CD4-positive, alpha-beta T cell (primary cell): ENCODE measurements at regions not wholly inside any gene's neighbourhood (a gene's known extent, or its start where the extent isn't known, plus 50 kb on each side); places are given as distances from the start of the nearest gene placed in this dataset.

ENCODE experiments used
- ATAC-seq: fragments of 200-7000 bp; cut with Tn5 transposase; one replicate; pipeline ENCODE4 v1.10.0; 2022; ENCODE audit warnings: mild to moderate bottlenecking; ENCODE audit not compliant: poor library complexity
- CTCF ChIA-PET: fragments of 350-600 bp; sonication (Branson Sonifier 250); formaldehyde crosslinking; loops from one replicate; lab custom pipeline; 2021; ENCODE audit warnings: antibody characterized with exemption, inconsistent platforms; lab: Charles Lee
- POLR2A ChIA-PET: fragments of 350-600 bp; sonication (Branson Sonifier 250); formaldehyde crosslinking; loops from one replicate; lab custom pipeline; 2021; ENCODE audit warnings: antibody characterized with exemption, inconsistent platforms; lab: Charles Lee
- DNase-seq, 14 experiments: peaks; one replicate each; pipeline ENCODE4 v3.0.0-alpha.2; 2013 to 2020; ENCODE audit warnings: mixed read lengths in 2 of 14
- H3K27ac ChIP-seq, 2 donors: one replicate each; pipeline versions ENCODE4 v1.5.1 to v1.7.0; 2013; ENCODE audit warnings: low read length in 2 of 2, low read depth in 1 of 2, mild to moderate bottlenecking in 1 of 2
- H3K27me3 ChIP-seq, 2 experiments: 1 replicate in 1 of 2; 2 replicates in 1 of 2; pipeline versions ENCODE4 v1.6.1 to v1.7.0; 2013; ENCODE audit warnings: low read length in 2 of 2, control low read depth in 1 of 2, mild to moderate bottlenecking in 1 of 2, moderate library complexity in 1 of 2; ENCODE audit not compliant: insufficient read depth in 2 of 2, control insufficient read depth in 1 of 2
- H3K36me3 ChIP-seq: one replicate; pipeline ENCODE4 v1.6.1; 2013; ENCODE audit warnings: low read length, control low read depth; ENCODE audit not compliant: insufficient read depth
- H3K4me1 ChIP-seq: one replicate; pipeline ENCODE4 v1.6.1; 2013; ENCODE audit warnings: low read length, control low read depth; ENCODE audit not compliant: insufficient read depth
- H3K4me3 ChIP-seq: one replicate; pipeline ENCODE4 v1.5.1; 2013; ENCODE audit warnings: mild to moderate bottlenecking, low read length, moderate library complexity
- H3K9me3 ChIP-seq, 2 experiments: 1 replicate in 1 of 2; 2 replicates in 1 of 2; pipeline versions ENCODE4 v1.6.1 to v1.7.0; 2013; ENCODE audit warnings: low read length in 2 of 2, mild to moderate bottlenecking in 2 of 2, control low read depth in 1 of 2, moderate library complexity in 1 of 2; ENCODE audit not compliant: control insufficient read depth in 1 of 2, insufficient read depth in 1 of 2
- H3K27ac Mint-ChIP-seq: one replicate; pipeline ENCODE4 v1.8.0; 2020; ENCODE audit warnings: mixed read lengths
- H3K27me3 Mint-ChIP-seq: one replicate; pipeline ENCODE4 v1.8.0; 2021; ENCODE audit warnings: mixed read lengths
- H3K36me3 Mint-ChIP-seq: one replicate; pipeline ENCODE4 v1.8.0; 2021; ENCODE audit warnings: low read depth, mixed read lengths
- H3K4me1 Mint-ChIP-seq: one replicate; pipeline ENCODE4 v1.8.0; 2021; ENCODE audit warnings: low read depth, mixed read lengths
- H3K4me3 Mint-ChIP-seq: one replicate; pipeline ENCODE4 v1.8.0; 2020; ENCODE audit warnings: mild to moderate bottlenecking, mixed read lengths
- H3K9me3 Mint-ChIP-seq: one replicate; pipeline ENCODE4 v1.8.0; 2020; ENCODE audit warnings: mixed read lengths
- intact Hi-C, 2 experiments: fragments of 100-400 bp; cut with DNase I in 1 of 2; cut with micrococcal nuclease in 1 of 2; formaldehyde crosslinking; loops; one replicate each; pipeline versions ENCODE4 v1.15.1 to v1.9.0; 2023 to 2025; cut with DNase I, micrococcal nuclease
- TF ChIP-seq, protein P1 (sequence below): fragments of 200-600 bp; IDR thresholded peaks from one replicate; pipeline ENCODE4 v1.8.0; 2022; ENCODE audit warnings: antibody characterized with exemption, mild to moderate bottlenecking

DNA sequence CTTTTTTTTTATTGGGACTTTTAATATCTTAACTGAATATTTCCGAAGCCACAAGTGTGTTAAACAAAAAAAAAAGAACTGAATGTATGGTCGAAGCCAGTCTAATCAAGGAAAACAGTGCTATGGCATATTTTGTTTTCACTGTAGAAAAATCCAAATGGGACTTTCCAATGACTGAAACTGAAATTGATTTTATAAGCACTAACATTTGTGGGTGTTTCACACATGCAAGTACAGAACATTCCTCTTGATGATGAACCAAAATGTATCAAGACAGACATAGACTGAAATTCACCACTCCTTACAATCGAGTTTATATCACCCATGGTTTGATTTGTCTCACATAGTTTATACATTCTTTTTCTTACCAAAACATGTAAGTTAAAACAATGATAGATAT lies 1026.8 kb downstream of the CDH18 start:
- ATAC-seq (no peak), DNase-seq (no peak)
- H3K9me3 ChIP-seq, result no peaks in the 10 kb centered on the region
- ChIA-PET CTCF (no interaction called here), POLR2A (no interaction called here)
- TF ChIP-seq, protein P1, sequence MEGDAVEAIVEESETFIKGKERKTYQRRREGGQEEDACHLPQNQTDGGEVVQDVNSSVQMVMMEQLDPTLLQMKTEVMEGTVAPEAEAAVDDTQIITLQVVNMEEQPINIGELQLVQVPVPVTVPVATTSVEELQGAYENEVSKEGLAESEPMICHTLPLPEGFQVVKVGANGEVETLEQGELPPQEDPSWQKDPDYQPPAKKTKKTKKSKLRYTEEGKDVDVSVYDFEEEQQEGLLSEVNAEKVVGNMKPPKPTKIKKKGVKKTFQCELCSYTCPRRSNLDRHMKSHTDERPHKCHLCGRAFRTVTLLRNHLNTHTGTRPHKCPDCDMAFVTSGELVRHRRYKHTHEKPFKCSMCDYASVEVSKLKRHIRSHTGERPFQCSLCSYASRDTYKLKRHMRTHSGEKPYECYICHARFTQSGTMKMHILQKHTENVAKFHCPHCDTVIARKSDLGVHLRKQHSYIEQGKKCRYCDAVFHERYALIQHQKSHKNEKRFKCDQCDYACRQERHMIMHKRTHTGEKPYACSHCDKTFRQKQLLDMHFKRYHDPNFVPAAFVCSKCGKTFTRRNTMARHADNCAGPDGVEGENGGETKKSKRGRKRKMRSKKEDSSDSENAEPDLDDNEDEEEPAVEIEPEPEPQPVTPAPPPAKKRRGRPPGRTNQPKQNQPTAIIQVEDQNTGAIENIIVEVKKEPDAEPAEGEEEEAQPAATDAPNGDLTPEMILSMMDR, result no peak
- no peaks in the 10 kb centered on the region for H3K36me3 ChIP-seq
- Mint-ChIP-seq H3K4me1 (no peaks in the 10 kb centered on the region), H3K36me3 (no peaks in the 10 kb centered on the region), H3K27ac (no peak overlapping the region), H3K4me3 (no peak overlapping the region), H3K27me3 (no peaks in the 10 kb centered on the region), H3K9me3 (no peaks in the 10 kb centered on the region)
- no peak overlapping the region for H3K4me3 ChIP-seq
- no peaks in the 10 kb centered on the region for H3K4me1 ChIP-seq
- intact Hi-C loops, result no loop called here
- H3K27ac ChIP-seq, result no peak overlapping the region
- H3K27me3 ChIP-seq, result no peaks in the 10 kb centered on the region

DNA sequence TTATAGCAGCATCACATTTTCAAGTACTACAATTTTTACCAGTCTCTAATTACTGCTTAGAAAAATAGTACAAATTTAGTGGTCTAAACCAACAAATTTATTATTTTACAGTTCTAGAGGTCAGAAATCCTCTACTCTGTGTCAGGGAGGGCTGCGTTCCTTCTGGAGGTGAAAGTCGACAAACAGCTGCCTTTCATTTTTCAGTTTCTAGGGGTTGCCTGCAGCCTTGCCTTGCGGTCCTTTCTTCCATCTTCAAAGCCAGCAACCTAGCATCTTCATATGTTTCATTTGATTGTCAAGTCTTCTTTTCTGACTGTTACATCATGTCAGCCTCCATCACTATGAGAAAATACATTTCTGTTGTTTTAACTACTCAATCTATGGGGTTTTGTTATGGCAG lies 1022.1 kb downstream of the CDH18 start:
- H3K9me3 ChIP-seq, result peaks cover 0 to 3% of the 10 kb centered on the region in 2 experiments

DNA sequence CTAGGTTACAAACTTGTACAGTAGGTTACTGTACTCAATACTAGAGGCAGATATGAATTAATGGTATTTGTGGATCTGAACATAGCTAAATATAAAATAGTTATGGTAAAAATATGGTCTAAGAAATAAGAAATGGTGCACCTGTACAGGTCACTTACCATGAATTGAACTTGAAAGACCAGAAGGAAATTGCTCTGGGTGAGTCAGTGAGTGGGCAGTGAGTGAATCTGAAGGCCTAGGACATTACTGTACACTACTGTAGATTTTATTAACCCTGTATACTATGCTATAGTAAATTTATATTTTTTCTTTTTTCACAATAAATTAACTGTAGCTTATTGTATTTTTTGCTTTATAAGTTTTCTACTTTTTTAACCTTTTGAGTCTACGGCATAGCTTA lies 1020.4 kb downstream of the CDH18 start:
- Histone ChIP-seq H3K27ac (no peak overlapping the region), H3K4me3 (no peak overlapping the region), H3K36me3 (no peaks in the 10 kb centered on the region), H3K4me1 (no peaks in the 10 kb centered on the region), H3K9me3 (peaks cover 0 to 3% of the 10 kb centered on the region in 2 experiments), H3K27me3 (no peaks in the 10 kb centered on the region)
- no peaks in the 10 kb centered on the region for H3K27me3 Mint-ChIP-seq
- TF ChIP-seq, protein P1, result no peak
- DNase-seq, result no peak
- no peaks in the 10 kb centered on the region for H3K4me1 Mint-ChIP-seq
- intact Hi-C loops, result no loop called here
- CTCF ChIA-PET, result no interaction called here
- no peak overlapping the region for H3K4me3 Mint-ChIP-seq
- no peak for ATAC-seq
- H3K27ac Mint-ChIP-seq, result no peak overlapping the region
- peaks cover 2% of the 10 kb centered on the region for H3K9me3 Mint-ChIP-seq
- POLR2A ChIA-PET, result no interaction called here
- no peaks in the 10 kb centered on the region for H3K36me3 Mint-ChIP-seq

More for the DNA sequence above, 1022.1 kb downstream of the CDH18 start:
- Mint-ChIP-seq H3K4me1 (no peaks in the 10 kb centered on the region), H3K9me3 (peaks cover 2% of the 10 kb centered on the region), H3K27me3 (no peaks in the 10 kb centered on the region), H3K27ac (no peak overlapping the region), H3K4me3 (no peak overlapping the region), H3K36me3 (no peaks in the 10 kb centered on the region)
- Histone ChIP-seq H3K4me1 (no peaks in the 10 kb centered on the region), H3K27me3 (no peaks in the 10 kb centered on the region), H3K27ac (no peak overlapping the region), H3K36me3 (no peaks in the 10 kb centered on the region), H3K4me3 (no peak overlapping the region)
- TF ChIP-seq, protein P1, result no peak
- DNase-seq (no peak), ATAC-seq (no peak)
- intact Hi-C loops, result no loop called here
- ChIA-PET POLR2A (no interaction called here), CTCF (no interaction called here)
